A673 (cell line): ENCODE measurements at regions not wholly inside any gene's neighbourhood (a gene's known extent, or its start where the extent isn't known, plus 50 kb on each side); places are given as distances from the start of the nearest gene placed in this dataset.

Source experiments
- BruUV-seq: library from RNA; stranded (reverse); fragments of 400-500 nt; replicated peaks from 2 replicates; lab custom pipeline; 2021; lab: Mats Ljungman, UMichigan
- CTCF ChIA-PET: fragments of 300-600 bp; sonication (Branson Sonifier 250); formaldehyde crosslinking; loops from one replicate; lab custom pipeline; 2022; ENCODE audit warnings: antibody characterized with exemption; lab: Charles Lee
- POLR2A ChIA-PET: fragments of 300-600 bp; sonication (Branson Sonifier 250); formaldehyde crosslinking; loops from one replicate; lab custom pipeline; 2022; ENCODE audit warnings: antibody characterized with exemption; ENCODE audit not compliant: low non-redundant PET; lab: Charles Lee
- DNase-seq: peaks from one replicate; pipeline ENCODE4 v3.0.0-alpha.2; 2015; ENCODE audit warnings: low spot score
- H3K27ac ChIP-seq: fragments of 200-600 bp; sonication (generic); 2 replicates; pipeline ENCODE4 v1.5.1; 2016; ENCODE audit warnings: mixed run types, low read depth, mild to moderate bottlenecking, mixed read lengths, antibody characterized with exemption, low read length; ENCODE audit not compliant: poor library complexity, severe bottlenecking
- H3K27me3 ChIP-seq: fragments of 200-600 bp; sonication (generic); replicated peaks from 2 replicates; pipeline ENCODE4 v1.6.1; 2017; ENCODE audit warnings: mixed run types, low read depth, mild to moderate bottlenecking, mixed read lengths, antibody characterized with exemption, low read length; ENCODE audit not compliant: insufficient read depth, poor library complexity
- H3K36me3 ChIP-seq: fragments of 200-600 bp; sonication (generic); 2 replicates; pipeline ENCODE4 v1.6.1; 2016; ENCODE audit warnings: mixed run types, mild to moderate bottlenecking, mixed read lengths, antibody characterized with exemption, low read length; ENCODE audit not compliant: insufficient read depth, poor library complexity, severe bottlenecking
- H3K4me1 ChIP-seq: fragments of 200-600 bp; sonication (generic); 2 replicates; pipeline ENCODE4 v1.6.1; 2017; ENCODE audit warnings: mixed run types, mild to moderate bottlenecking, mixed read lengths, antibody characterized with exemption, low read length; ENCODE audit not compliant: insufficient read depth, poor library complexity, severe bottlenecking
- H3K4me3 ChIP-seq: fragments of 200-600 bp; sonication (generic); 2 replicates; pipeline ENCODE4 v1.5.1; 2016; ENCODE audit warnings: low read depth, mixed run types, mild to moderate bottlenecking, mixed read lengths, low read length; ENCODE audit not compliant: poor library complexity, severe bottlenecking
- H3K9me3 ChIP-seq: fragments of 200-600 bp; sonication (generic); 2 replicates; pipeline ENCODE4 v1.6.1; 2016; ENCODE audit warnings: mixed run types, low read depth, mild to moderate bottlenecking, mixed read lengths, antibody characterized with exemption, low read length; ENCODE audit not compliant: poor library complexity, severe bottlenecking
- CTCF ChIP-seq: fragments of 300-800, 200-600 bp; sonication (generic); conservative IDR thresholded peaks from 2 replicates; pipeline ENCODE4 v1.5.1; 2017; ENCODE audit warnings: low read depth, mild to moderate bottlenecking, antibody characterized with exemption, low read length, moderate library complexity, mixed read lengths
- EZH2 ChIP-seq: fragments of 200-600 bp; sonication (generic); IDR thresholded peaks from 2 replicates; pipeline ENCODE4 v1.6.1; 2017; ENCODE audit warnings: borderline replicate concordance, low read depth, mild to moderate bottlenecking, mixed read lengths, antibody characterized with exemption, low read length; ENCODE audit not compliant: poor library complexity, severe bottlenecking
- intact Hi-C: fragments of 100-400 bp; cut with micrococcal nuclease; formaldehyde crosslinking; loops from one replicate; pipeline ENCODE4 v1.10.0; 2022; ENCODE audit not compliant: unreplicated experiment

GRCh38 chr6:47905717-47906116 lies 123.9 kb downstream of the OPN5 start:
- TF ChIP-seq CTCF (no peak), EZH2 (no peak)
- Histone ChIP-seq H3K27me3 (no peaks in the 10 kb centered on the region), H3K36me3 (no peaks in the 10 kb centered on the region), H3K4me1 (no peaks in the 10 kb centered on the region), H3K27ac (no peak overlapping the region), H3K4me3 (no peak overlapping the region), H3K9me3 (no peaks in the 10 kb centered on the region)
- POLR2A ChIA-PET = no interaction called here
- BruUV-seq = no TSS peak
- no peak for DNase-seq
- intact Hi-C loops = no loop called here
- CTCF ChIA-PET = no interaction called here

- POLR2A ChIA-PET = no interaction called here
- CTCF ChIA-PET = no interaction called here
- Histone ChIP-seq H3K9me3 (no peaks in the 10 kb centered on the region), H3K4me1 (no peaks in the 10 kb centered on the region), H3K27ac (no peak overlapping the region), H3K27me3 (no peaks in the 10 kb centered on the region), H3K36me3 (no peaks in the 10 kb centered on the region), H3K4me3 (no peak overlapping the region)
- intact Hi-C loops = no loop called here
- no peak for DNase-seq
- BruUV-seq = no TSS peak
- no peak for TF ChIP-seq EZH2
- TF ChIP-seq CTCF = no peak
Observed at GRCh38 chr6:47897247-47897646, 115.4 kb downstream of the OPN5 start.

GRCh38 chr6:47890326-47890875 lies 108.6 kb downstream of the OPN5 start:
- no peak overlapping the region for H3K4me3 ChIP-seq
- no peaks in the 10 kb centered on the region for H3K4me1 ChIP-seq
- no peaks in the 10 kb centered on the region for H3K27me3 ChIP-seq
- BruUV-seq = no TSS peak
- TF ChIP-seq EZH2 = no peak
- no peak for TF ChIP-seq CTCF
- H3K36me3 ChIP-seq = no peaks in the 10 kb centered on the region
- H3K9me3 ChIP-seq = no peaks in the 10 kb centered on the region
- ChIA-PET POLR2A (no interaction called here), CTCF (no interaction called here)
- no peak overlapping the region for H3K27ac ChIP-seq
- DNase-seq = no peak
- intact Hi-C loops = no loop called here
